ENCODE measurements at regions not wholly inside any gene's neighbourhood (a gene's known extent, or its start where the extent isn't known, plus 50 kb on each side); places are given as distances from the start of the nearest gene placed in this dataset.

- TF ChIP-seq CEBPB (IDR thresholded peaks at IDR 0.05) (no peak), REST (IDR thresholded peaks at IDR 0.05; ENCODE audit: low read depth) (no peak), EP300 (IDR thresholded peaks at IDR 0.05; ENCODE audit: borderline replicate concordance) (no peak)
These were observed 61.6 kb upstream of the RNF32 start for GRCh38 chr7:156578978-156579430.

Data from Ishikawa (cell line).